Endothelial cell of umbilical vein (primary cell): ENCODE measurements at regions not wholly inside any gene's neighbourhood (a gene's known extent, or its start where the extent isn't known, plus 50 kb on each side); places are given as distances from the start of the nearest gene placed in this dataset.

Experiments
- BruUV-seq: library from RNA; stranded (reverse); fragments of 400-500 nt; replicated peaks from 2 replicates; lab custom pipeline; 2021; lab: Mats Ljungman, UMichigan
- CTCF ChIA-PET: fragments of 300-600, 350-600 bp; sonication (Branson Sonifier 250); formaldehyde crosslinking; loops from one replicate; lab custom pipeline; 2021; ENCODE audit warnings: antibody characterized with exemption, inconsistent platforms; lab: Charles Lee
- POLR2A ChIA-PET: fragments of 300-600, 350-600 bp; sonication (Branson Sonifier 250); formaldehyde crosslinking; loops from one replicate; lab custom pipeline; 2021; ENCODE audit warnings: antibody characterized with exemption, inconsistent platforms; lab: Charles Lee
- DNase-seq: peaks from one replicate; pipeline ENCODE4 v3.0.0-alpha.2; 2011; ENCODE audit warnings: low read depth, low spot score
- FAIRE-seq: peaks from 2 replicates; lab custom pipeline; 2011; peaks lifted over from hg19 to GRCh38; lab: Jason Lieb, UNC
- H2AFZ ChIP-seq: 2 replicates; pipeline ENCODE4 v1.6.0; 2012; ENCODE audit warnings: low read depth, low read length, control low read depth, inconsistent platforms
- H3K27ac ChIP-seq: 2 replicates; pipeline ENCODE4 v1.5.1; 2011; ENCODE audit warnings: low read depth, mild to moderate bottlenecking, control low read depth, low read length, moderate library complexity; ENCODE audit not compliant: insufficient read depth
- H3K27me3 ChIP-seq, 2 experiments: 2 replicates each; pipeline versions ENCODE4 v1.6.0 to v1.6.1; 2011; ENCODE audit warnings: low read length in 2 of 2, mixed read lengths in 1 of 2; ENCODE audit not compliant: control insufficient read depth in 2 of 2, insufficient read depth in 2 of 2
- H3K36me3 ChIP-seq, 2 experiments: 2 replicates in 1 of 2; 3 replicates in 1 of 2; pipeline ENCODE4 v1.5.1; 2011; ENCODE audit warnings: low read length in 2 of 2, mild to moderate bottlenecking in 1 of 2, moderate library complexity in 1 of 2; ENCODE audit not compliant: control insufficient read depth in 2 of 2, insufficient read depth in 2 of 2; ENCODE audit errors: extremely low read depth in 1 of 2
- H3K4me1 ChIP-seq: 3 replicates; pipeline ENCODE4 v1.5.1; 2011; ENCODE audit warnings: mild to moderate bottlenecking, low read length; ENCODE audit not compliant: control insufficient read depth, insufficient read depth; ENCODE audit errors: extremely low read depth
- H3K4me2 ChIP-seq: 2 replicates; pipeline ENCODE4 v1.6.1; 2011; ENCODE audit warnings: low read length, control low read depth, mixed read lengths; ENCODE audit not compliant: insufficient read depth
- H3K4me3 ChIP-seq, 3 experiments: fragments of 200-600 bp in 1 of 3; sonication (generic), shearing (Covaris generic) in 1 of 3; replicated peaks in 1 of 3; 2 replicates each; pipeline ENCODE4 v1.5.1; 2011 to 2016; ENCODE audit warnings: control low read depth in 3 of 3, low read length in 3 of 3, mild to moderate bottlenecking in 2 of 3, inconsistent platforms in 1 of 3, low read depth in 1 of 3, moderate library complexity in 1 of 3; ENCODE audit not compliant: insufficient read depth in 1 of 3
- H3K79me2 ChIP-seq: 2 replicates; pipeline ENCODE4 v1.6.0; 2012; ENCODE audit warnings: low read length, inconsistent platforms; ENCODE audit not compliant: control insufficient read depth, insufficient read depth
- H3K9ac ChIP-seq: replicated peaks from 2 replicates; pipeline ENCODE3; 2011; ENCODE audit warnings: low read length, control low read depth; ENCODE audit not compliant: insufficient read depth; ENCODE audit errors: extremely low read depth
- H3K9me1 ChIP-seq: replicated peaks from 3 replicates; pipeline ENCODE4 v1.6.0; 2011; ENCODE audit warnings: mild to moderate bottlenecking, low read length; ENCODE audit not compliant: control insufficient read depth, insufficient read depth; ENCODE audit errors: extremely low read depth
- H3K9me3 ChIP-seq: replicated peaks from 2 replicates; pipeline ENCODE4 v1.5.1; 2012; ENCODE audit warnings: low read length, inconsistent platforms; ENCODE audit not compliant: control insufficient read depth, insufficient read depth
- H4K20me1 ChIP-seq: replicated peaks from 2 replicates; pipeline ENCODE3; 2011; ENCODE audit warnings: mild to moderate bottlenecking, low read length; ENCODE audit not compliant: control insufficient read depth, insufficient read depth; ENCODE audit errors: extremely low read depth
- EZH2 ChIP-seq: IDR thresholded peaks from 2 replicates; pipeline ENCODE4 v1.6.1; 2012; ENCODE audit warnings: borderline replicate concordance, low read depth, mild to moderate bottlenecking, moderate library complexity, low read length, inconsistent platforms; ENCODE audit not compliant: severe bottlenecking
- FOS ChIP-seq: IDR thresholded peaks from 2 replicates; pipeline ENCODE4 v1.6.1; 2011; ENCODE audit warnings: mild to moderate bottlenecking, low read length, moderate library complexity, borderline replicate concordance; ENCODE audit not compliant: insufficient read depth
- GATA2 ChIP-seq: IDR thresholded peaks from 2 replicates; pipeline ENCODE4 v1.7.0; 2011; ENCODE audit warnings: low read depth, mild to moderate bottlenecking, moderate library complexity, mixed read lengths, low read length; ENCODE audit not compliant: insufficient read length, insufficient read depth
- JUN ChIP-seq: IDR thresholded peaks from 2 replicates; pipeline ENCODE4 v1.6.1; 2011; ENCODE audit warnings: borderline replicate concordance, low read depth; ENCODE audit not compliant: insufficient read length, insufficient read depth
- MYC ChIP-seq: IDR thresholded peaks from one replicate; pipeline ENCODE4 v1.6.1; 2011; ENCODE audit warnings: mild to moderate bottlenecking, low read depth, low read length
- POLR2A ChIP-seq: IDR thresholded peaks from 2 replicates; pipeline ENCODE4 v1.6.1; 2012; ENCODE audit warnings: low read depth, mild to moderate bottlenecking, control low read depth, low read length
- POLR2AphosphoS5 ChIP-seq: IDR thresholded peaks from 2 replicates; pipeline ENCODE4 v1.6.1; 2012; ENCODE audit warnings: low read depth, mild to moderate bottlenecking, control low read depth, low read length, moderate library complexity; ENCODE audit not compliant: insufficient read depth
- dilution Hi-C: fragments of 300-500 bp; cut with MboI; formaldehyde crosslinking; loops from one replicate; pipeline ENCODE4 v1.15.0; 2019; ENCODE audit warnings: low sequenced_read_pairs; ENCODE audit not compliant: extremely low pct_ligation_motif_present
- intact Hi-C: fragments of 100-400 bp; cut with micrococcal nuclease; formaldehyde crosslinking; loops from one replicate; pipeline ENCODE4 v1.10.0; 2022
- TF ChIP-seq, protein P1 (sequence below): IDR thresholded peaks from 2 replicates; pipeline ENCODE4 v1.6.1; 2011; ENCODE audit not compliant: insufficient read depth, insufficient read length
- TF ChIP-seq, protein P2 (sequence below), 2 donors: IDR thresholded peaks; 1 replicate in 1 of 2; 2 replicates in 1 of 2; pipeline ENCODE4 v1.5.1; 2011; ENCODE audit warnings: low read length in 2 of 2, mild to moderate bottlenecking in 2 of 2, moderate library complexity in 2 of 2, control low read depth in 1 of 2, inconsistent platforms in 1 of 2, low read depth in 1 of 2; ENCODE audit not compliant: insufficient read depth in 1 of 2; ENCODE audit errors: extremely low read depth in 1 of 2

DNA sequence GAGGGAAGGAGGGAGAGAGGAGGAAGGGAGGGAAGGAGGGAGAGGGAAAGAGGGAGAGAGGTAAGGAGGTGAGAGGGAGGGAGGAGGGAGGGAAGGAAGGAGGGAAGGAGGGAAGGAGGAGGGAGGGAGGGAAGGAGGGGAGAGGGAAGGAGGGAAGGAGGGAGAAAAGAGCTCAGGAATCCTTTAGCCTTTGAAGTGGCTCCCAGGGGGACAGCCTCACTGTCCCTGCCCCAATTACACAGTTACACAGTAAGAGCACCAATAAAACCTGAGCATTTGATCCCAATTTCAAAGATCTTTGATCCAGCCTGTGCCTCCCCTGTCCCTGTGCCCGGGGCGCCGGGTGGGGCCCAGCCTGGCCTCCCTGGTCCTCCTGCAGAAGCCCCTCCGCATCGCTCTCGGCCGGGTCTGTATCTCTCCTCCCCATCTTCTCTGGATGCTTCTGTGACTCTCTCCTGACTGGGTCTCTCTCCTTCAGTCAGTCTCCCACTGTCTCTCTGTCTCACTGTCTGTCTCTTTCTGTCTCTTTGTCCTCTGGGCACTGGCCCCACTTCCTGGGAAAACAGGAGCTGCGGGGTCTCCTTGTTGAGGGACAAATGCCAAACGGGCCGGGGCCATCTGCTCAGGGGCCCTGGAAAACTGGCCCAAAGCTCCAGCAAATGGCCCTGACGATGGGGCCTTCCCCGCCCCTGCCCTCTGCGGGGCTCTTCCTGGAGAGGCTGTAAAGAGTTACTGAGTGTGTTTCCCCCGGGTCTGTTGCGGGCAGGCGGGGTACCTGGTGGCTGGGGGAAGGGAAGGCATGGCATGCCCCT, 54.2 kb upstream of the EGFL7 start:
- CTCF ChIA-PET = interaction anchor here (2.3 kb wide), 1 partner anchor 121 kb away, joined by 5 read pairs; no protein-coding TSS in a partner anchor
- POLR2A ChIA-PET = no interaction called here
- H3K4me1 ChIP-seq = peaks cover 7% of the 10 kb centered on the region

More for the DNA sequence above, 54.2 kb upstream of the EGFL7 start:
- intact Hi-C loops = no loop called here
- dilution Hi-C loops = no loop called here
- Histone ChIP-seq H3K27me3 (no peaks in the 10 kb centered on the region), H3K9me1 (no peaks in the 10 kb centered on the region), H3K9me3 (no peaks in the 10 kb centered on the region), H3K4me2 (no peak overlapping the region), H4K20me1 (no peaks in the 10 kb centered on the region), H3K27ac (no peak overlapping the region), H3K4me3 (no peak overlapping the region), H3K36me3 (no peaks in the 10 kb centered on the region), H3K79me2 (no peaks in the 10 kb centered on the region), H3K9ac (no peak overlapping the region), H2AFZ (no peak overlapping the region)
- no peak for DNase-seq
- FAIRE-seq = no peak
- TF ChIP-seq JUN = no peak
- no peak for TF ChIP-seq FOS
- TF ChIP-seq, protein P1, sequence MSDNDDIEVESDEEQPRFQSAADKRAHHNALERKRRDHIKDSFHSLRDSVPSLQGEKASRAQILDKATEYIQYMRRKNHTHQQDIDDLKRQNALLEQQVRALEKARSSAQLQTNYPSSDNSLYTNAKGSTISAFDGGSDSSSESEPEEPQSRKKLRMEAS = no peak
- TF ChIP-seq MYC = no peak
- TF ChIP-seq, protein P2, sequence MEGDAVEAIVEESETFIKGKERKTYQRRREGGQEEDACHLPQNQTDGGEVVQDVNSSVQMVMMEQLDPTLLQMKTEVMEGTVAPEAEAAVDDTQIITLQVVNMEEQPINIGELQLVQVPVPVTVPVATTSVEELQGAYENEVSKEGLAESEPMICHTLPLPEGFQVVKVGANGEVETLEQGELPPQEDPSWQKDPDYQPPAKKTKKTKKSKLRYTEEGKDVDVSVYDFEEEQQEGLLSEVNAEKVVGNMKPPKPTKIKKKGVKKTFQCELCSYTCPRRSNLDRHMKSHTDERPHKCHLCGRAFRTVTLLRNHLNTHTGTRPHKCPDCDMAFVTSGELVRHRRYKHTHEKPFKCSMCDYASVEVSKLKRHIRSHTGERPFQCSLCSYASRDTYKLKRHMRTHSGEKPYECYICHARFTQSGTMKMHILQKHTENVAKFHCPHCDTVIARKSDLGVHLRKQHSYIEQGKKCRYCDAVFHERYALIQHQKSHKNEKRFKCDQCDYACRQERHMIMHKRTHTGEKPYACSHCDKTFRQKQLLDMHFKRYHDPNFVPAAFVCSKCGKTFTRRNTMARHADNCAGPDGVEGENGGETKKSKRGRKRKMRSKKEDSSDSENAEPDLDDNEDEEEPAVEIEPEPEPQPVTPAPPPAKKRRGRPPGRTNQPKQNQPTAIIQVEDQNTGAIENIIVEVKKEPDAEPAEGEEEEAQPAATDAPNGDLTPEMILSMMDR (IDR thresholded peaks at IDR 0.05; ENCODE audit: extremely low read depth in 1 of 2, insufficient read depth in 1 of 2, low read depth in 1 of 2, low read length in 2 of 2) = no peak
- no peak for TF ChIP-seq EZH2
- no peak for TF ChIP-seq POLR2A
- no peak for TF ChIP-seq GATA2
- TF ChIP-seq POLR2AphosphoS5 = no peak
- BruUV-seq = no TSS peak
